IMR-90 (cell line): ENCODE measurements at regions not wholly inside any gene's neighbourhood (a gene's known extent, or its start where the extent isn't known, plus 50 kb on each side); places are given as distances from the start of the nearest gene placed in this dataset.

Source experiments
- ATAC-seq: fragments of 200-7000 bp; cut with Tn5 transposase; 2 replicates; pipeline ENCODE4 v1.9.1; 2020; ENCODE audit warnings: low read depth, mild to moderate bottlenecking, moderate library complexity
- BruUV-seq: library from RNA; stranded (reverse); fragments of 400-500 nt; replicated peaks from 2 replicates; lab custom pipeline; 2021; lab: Mats Ljungman, UMichigan
- CTCF ChIA-PET: fragments of 300-600 bp; formaldehyde crosslinking; extraction: SDS; loops from one replicate; lab custom pipeline; 2021; ENCODE audit warnings: antibody characterized with exemption; lab: Yijun Ruan, JAX
- POLR2A ChIA-PET: fragments of 300-600 bp; sonication (Branson Sonifier 250); formaldehyde crosslinking; loops from one replicate; lab custom pipeline; 2022; ENCODE audit warnings: antibody characterized with exemption; ENCODE audit not compliant: unreplicated experiment; lab: Charles Lee
- DNase-seq: peaks from one replicate; pipeline ENCODE4 v3.0.0; 2013
- H2AFZ ChIP-seq: replicated peaks from 2 replicates; pipeline ENCODE3; 2013; ENCODE audit warnings: low read length, mild to moderate bottlenecking; ENCODE audit not compliant: poor library complexity
- H2AK5ac ChIP-seq: 2 replicates; pipeline ENCODE4 v1.6.1; 2013; ENCODE audit warnings: low read depth, low read length, inconsistent platforms
- H2AK9ac ChIP-seq: replicated peaks from 2 replicates; pipeline ENCODE3; 2013; ENCODE audit warnings: mild to moderate bottlenecking, low read depth, low read length, moderate library complexity; ENCODE audit not compliant: poor library complexity
- H2BK120ac ChIP-seq: 2 replicates; pipeline ENCODE4 v1.6.1; 2013; ENCODE audit warnings: low read depth, low read length, inconsistent platforms
- H2BK15ac ChIP-seq: 3 replicates; pipeline ENCODE4 v1.6.1; 2013; ENCODE audit warnings: low read depth, low read length, inconsistent platforms
- H2BK20ac ChIP-seq: 2 replicates; pipeline ENCODE4 v1.6.1; 2013; ENCODE audit warnings: low read depth, mild to moderate bottlenecking, inconsistent platforms, low read length, moderate library complexity
- H2BK5ac ChIP-seq: 2 replicates; pipeline ENCODE4 v1.6.1; 2013; ENCODE audit warnings: mild to moderate bottlenecking, low read depth, low read length, inconsistent platforms; ENCODE audit not compliant: poor library complexity, severe bottlenecking
- H3K14ac ChIP-seq: replicated peaks from 2 replicates; pipeline ENCODE4 v1.6.1; 2013; ENCODE audit warnings: low read depth, low read length, inconsistent platforms
- H3K18ac ChIP-seq: 2 replicates; pipeline ENCODE4 v1.6.1; 2013; ENCODE audit warnings: low read depth, low read length, control low read depth
- H3K23ac ChIP-seq: 2 replicates; pipeline ENCODE4 v1.6.1; 2013; ENCODE audit warnings: low read depth, low read length, inconsistent platforms
- H3K27ac ChIP-seq: 2 replicates; pipeline ENCODE4 v1.5.1; 2013; ENCODE audit warnings: mild to moderate bottlenecking, control low read depth, low read length; ENCODE audit not compliant: insufficient read depth
- H3K27me3 ChIP-seq: 2 replicates; pipeline ENCODE4 v1.6.1; 2013; ENCODE audit warnings: low read length; ENCODE audit not compliant: control insufficient read depth, insufficient read depth
- H3K36me3 ChIP-seq: 2 replicates; pipeline ENCODE4 v1.6.1; 2013; ENCODE audit warnings: low read length, mixed read lengths; ENCODE audit not compliant: control insufficient read depth, insufficient read depth
- H3K4ac ChIP-seq: 2 replicates; pipeline ENCODE4 v1.6.1; 2013; ENCODE audit warnings: low read depth, low read length, inconsistent platforms
- H3K4me1 ChIP-seq: 2 replicates; pipeline ENCODE4 v1.6.1; 2013; ENCODE audit warnings: low read length, mixed read lengths; ENCODE audit not compliant: control insufficient read depth, insufficient read depth
- H3K4me2 ChIP-seq: 2 replicates; pipeline ENCODE4 v1.6.1; 2013; ENCODE audit warnings: low read depth, mild to moderate bottlenecking, control low read depth, low read length, moderate library complexity
- H3K4me3 ChIP-seq: 2 replicates; pipeline ENCODE4 v1.5.1; 2013; ENCODE audit warnings: low read depth, mild to moderate bottlenecking, control low read depth, low read length, moderate library complexity; ENCODE audit not compliant: insufficient read depth
- H3K56ac ChIP-seq: 2 replicates; pipeline ENCODE4 v1.6.1; 2013; ENCODE audit warnings: low read length, inconsistent platforms; ENCODE audit not compliant: insufficient read depth; ENCODE audit errors: extremely low read depth
- H3K79me1 ChIP-seq, 2 experiments: 2 replicates each; pipeline ENCODE4 v1.6.1; 2013; ENCODE audit warnings: low read length in 2 of 2, inconsistent platforms in 1 of 2, low read depth in 1 of 2
- H3K9ac ChIP-seq: 2 replicates; pipeline ENCODE4 v1.6.1; 2013; ENCODE audit warnings: low read depth, low read length, control low read depth
- H3K9me1 ChIP-seq: 2 replicates; pipeline ENCODE4 v1.6.1; 2013; ENCODE audit warnings: low read length, inconsistent platforms; ENCODE audit not compliant: insufficient read depth
- H3K9me3 ChIP-seq: 2 replicates; pipeline ENCODE4 v1.6.1; 2013; ENCODE audit warnings: low read length; ENCODE audit not compliant: control insufficient read depth, insufficient read depth
- H4K20me1 ChIP-seq: 2 replicates; pipeline ENCODE4 v1.6.1; 2013; ENCODE audit warnings: low read length, inconsistent platforms; ENCODE audit not compliant: insufficient read depth
- H4K5ac ChIP-seq: 2 replicates; pipeline ENCODE4 v1.6.1; 2013; ENCODE audit warnings: mild to moderate bottlenecking, low read depth, low read length, control low read depth
- H4K8ac ChIP-seq, 2 experiments: 2 replicates each; pipeline ENCODE4 v1.6.1; 2013; ENCODE audit warnings: low read depth in 2 of 2, low read length in 2 of 2, control low read depth in 1 of 2, inconsistent platforms in 1 of 2
- H4K91ac ChIP-seq: 2 replicates; pipeline ENCODE4 v1.6.1; 2013; ENCODE audit warnings: low read depth, low read length, inconsistent platforms; ENCODE audit not compliant: insufficient read depth
- BHLHE40 ChIP-seq: fragments of 150-350 bp; IDR thresholded peaks from 2 replicates; pipeline ENCODE4 v1.6.1; 2016; ENCODE audit warnings: mild to moderate bottlenecking, low read depth, low read length
- CEBPB ChIP-seq: IDR thresholded peaks from 2 replicates; pipeline ENCODE4 v1.6.1; 2012; ENCODE audit warnings: low read depth, low read length, improper control_type of control experiment
- ELK1 ChIP-seq: fragments of 150-350 bp; IDR thresholded peaks from 2 replicates; pipeline ENCODE4 v1.6.1; 2016; ENCODE audit warnings: low read depth, mild to moderate bottlenecking, low read length, moderate library complexity, borderline replicate concordance
- FOS ChIP-seq: fragments of 150-350 bp; IDR thresholded peaks from 2 replicates; pipeline ENCODE4 v1.6.1; 2016; ENCODE audit warnings: low read depth, low read length
- MAFK ChIP-seq: IDR thresholded peaks from 2 replicates; pipeline ENCODE4 v1.6.1; 2012; ENCODE audit warnings: low read depth, low read length, improper control_type of control experiment
- MAZ ChIP-seq: IDR thresholded peaks from 2 replicates; pipeline ENCODE4 v1.6.1; 2012; ENCODE audit warnings: low read depth, mild to moderate bottlenecking, low read length, improper control_type of control experiment, moderate library complexity, borderline replicate concordance
- MXI1 ChIP-seq: IDR thresholded peaks from 2 replicates; pipeline ENCODE4 v1.6.1; 2012; ENCODE audit warnings: low read depth, mild to moderate bottlenecking, low read length, moderate library complexity, borderline replicate concordance
- NFE2L2 ChIP-seq: fragments of 150-350 bp; IDR thresholded peaks from 2 replicates; pipeline ENCODE4 v1.6.1; 2016; ENCODE audit warnings: low read depth, mild to moderate bottlenecking, low read length
- POLR2A ChIP-seq: IDR thresholded peaks from 2 replicates; pipeline ENCODE4 v1.6.1; 2012; ENCODE audit warnings: mild to moderate bottlenecking, low read depth, low read length
- RAD21 ChIP-seq: IDR thresholded peaks from 2 replicates; pipeline ENCODE4 v1.6.1; 2012; ENCODE audit warnings: low read length, improper control_type of control experiment
- RCOR1 ChIP-seq: IDR thresholded peaks from 2 replicates; pipeline ENCODE4 v1.6.1; 2012; ENCODE audit warnings: mild to moderate bottlenecking, low read length, improper control_type of control experiment; ENCODE audit not compliant: insufficient replicate concordance
- RFX5 ChIP-seq: IDR thresholded peaks from 2 replicates; pipeline ENCODE4 v1.8.0; 2012; ENCODE audit warnings: low read depth, mild to moderate bottlenecking, low read length, moderate library complexity
- SMC3 ChIP-seq: fragments of 150-350 bp; IDR thresholded peaks from 2 replicates; pipeline ENCODE4 v1.6.1; 2016; ENCODE audit warnings: low read depth, mild to moderate bottlenecking, antibody characterized with exemption, low read length, moderate library complexity
- USF2 ChIP-seq: fragments of 150-350 bp; IDR thresholded peaks from 2 replicates; pipeline ENCODE4 v1.6.1; 2017; ENCODE audit warnings: mild to moderate bottlenecking, antibody characterized with exemption, low read length, low read depth
- WGBS, 2 experiments: methylation state at CpG; one replicate each; pipeline versions ENCODE4 v1.1.5 to v1.1.7; 2013; ENCODE audit warnings: missing lambda C conversion rate in 2 of 2; ENCODE audit not compliant: insufficient read length in 1 of 2; ENCODE audit errors: extremely low coverage in 2 of 2; 5-methylcytosine and 5-hydroxymethylcytosine counted together
- dilution Hi-C: fragments of 300-500 bp; cut with HindIII; formaldehyde crosslinking; loops from one replicate; pipeline ENCODE4 v1.14.3; 2018; ENCODE audit warnings: low sequenced_read_pairs; ENCODE audit not compliant: unreplicated experiment
- in situ Hi-C: fragments of 300-500 bp; cut with MboI; formaldehyde crosslinking; loops from 3 replicates; pipeline ENCODE4 v1.14.3; 2019; ENCODE audit warnings: low sequenced_read_pairs, inconsistent platforms, mixed read lengths
- intact Hi-C: fragments of 100-400 bp; cut with micrococcal nuclease; formaldehyde crosslinking; loops from 2 replicates; pipeline ENCODE4 v1.10.0; 2022
- TF ChIP-seq, protein P1 (sequence below): conservative IDR thresholded peaks from 2 replicates; pipeline ENCODE4 v1.5.1; 2012; ENCODE audit warnings: mild to moderate bottlenecking, low read depth, low read length, improper control_type of control experiment

DNA sequence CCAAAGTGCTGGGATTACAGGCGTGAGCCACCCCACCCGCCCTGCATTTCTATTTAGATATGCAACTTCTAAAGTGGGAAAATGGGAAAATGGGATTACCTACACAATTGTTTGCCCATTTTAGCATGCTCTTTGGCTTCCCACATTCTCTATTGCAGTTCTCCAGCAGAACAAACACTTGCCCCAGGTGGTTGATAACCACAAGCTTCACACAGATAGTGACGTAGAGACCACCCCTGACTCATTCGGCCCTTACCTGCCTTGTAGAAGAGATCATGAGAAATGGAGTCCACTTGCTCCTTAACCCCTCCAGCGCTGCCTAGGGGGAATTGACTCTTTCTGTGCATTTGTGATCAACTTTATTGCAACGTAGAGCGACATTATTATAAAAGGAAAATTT lies 83.2 kb upstream of the RAP2B start:
- intact Hi-C loops: no loop called here
- WGBS, 2 experiments: no CpG with 5 or more reads among the region's 7 CpGs

More for the DNA sequence above, 83.2 kb upstream of the RAP2B start:
- in situ Hi-C loops (no loop called here), dilution Hi-C loops (no loop called here)
- no peak for ATAC-seq
- ChIA-PET POLR2A (no interaction called here), CTCF (no interaction called here)
- Histone ChIP-seq H4K5ac (no peak overlapping the region), H3K23ac (no peak overlapping the region), H3K18ac (no peak overlapping the region), H2AK5ac (no peak overlapping the region), H3K27me3 (no peaks in the 10 kb centered on the region), H2AFZ (no peak overlapping the region), H3K14ac (no peak overlapping the region), H2BK5ac (no peak overlapping the region), H2BK20ac (no peak overlapping the region), H2BK120ac (no peak overlapping the region), H2BK15ac (no peak overlapping the region), H3K9me1 (no peaks in the 10 kb centered on the region), H3K4me1 (no peaks in the 10 kb centered on the region), H3K4me3 (no peak overlapping the region), H4K20me1 (no peaks in the 10 kb centered on the region), H3K56ac (no peak overlapping the region), H3K79me1 (no peaks in the 10 kb centered on the region), H3K27ac (no peak overlapping the region), H4K91ac (no peak overlapping the region), H4K8ac (no peak overlapping the region), H3K4ac (no peak overlapping the region), H3K36me3 (no peaks in the 10 kb centered on the region), H3K9ac (no peak overlapping the region), H2AK9ac (no peak overlapping the region), H3K4me2 (no peak overlapping the region), H3K9me3 (no peaks in the 10 kb centered on the region)
- TF ChIP-seq CEBPB (no peak), MAFK (no peak), RFX5 (no peak), ELK1 (no peak), RAD21 (no peak), FOS (no peak), POLR2A (no peak), USF2 (no peak), RCOR1 (no peak), BHLHE40 (no peak), MAZ (no peak), MXI1 (no peak), SMC3 (no peak), NFE2L2 (no peak)
- TF ChIP-seq, protein P1, sequence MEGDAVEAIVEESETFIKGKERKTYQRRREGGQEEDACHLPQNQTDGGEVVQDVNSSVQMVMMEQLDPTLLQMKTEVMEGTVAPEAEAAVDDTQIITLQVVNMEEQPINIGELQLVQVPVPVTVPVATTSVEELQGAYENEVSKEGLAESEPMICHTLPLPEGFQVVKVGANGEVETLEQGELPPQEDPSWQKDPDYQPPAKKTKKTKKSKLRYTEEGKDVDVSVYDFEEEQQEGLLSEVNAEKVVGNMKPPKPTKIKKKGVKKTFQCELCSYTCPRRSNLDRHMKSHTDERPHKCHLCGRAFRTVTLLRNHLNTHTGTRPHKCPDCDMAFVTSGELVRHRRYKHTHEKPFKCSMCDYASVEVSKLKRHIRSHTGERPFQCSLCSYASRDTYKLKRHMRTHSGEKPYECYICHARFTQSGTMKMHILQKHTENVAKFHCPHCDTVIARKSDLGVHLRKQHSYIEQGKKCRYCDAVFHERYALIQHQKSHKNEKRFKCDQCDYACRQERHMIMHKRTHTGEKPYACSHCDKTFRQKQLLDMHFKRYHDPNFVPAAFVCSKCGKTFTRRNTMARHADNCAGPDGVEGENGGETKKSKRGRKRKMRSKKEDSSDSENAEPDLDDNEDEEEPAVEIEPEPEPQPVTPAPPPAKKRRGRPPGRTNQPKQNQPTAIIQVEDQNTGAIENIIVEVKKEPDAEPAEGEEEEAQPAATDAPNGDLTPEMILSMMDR: no peak
- no TSS peak for BruUV-seq
- no peak for DNase-seq
